Breast epithelium (tissue), 3 donors: ENCODE measurements at regions not wholly inside any gene's neighbourhood (a gene's known extent, or its start where the extent isn't known, plus 50 kb on each side); places are given as distances from the start of the nearest gene placed in this dataset.

Experiments
- CTCF ChIP-seq, 3 donors: fragments of 450-650 bp; IDR thresholded peaks; one replicate each; pipeline ENCODE4 v1.5.1; 2016 to 2017; ENCODE audit warnings: antibody characterized with exemption in 3 of 3, mild to moderate bottlenecking in 3 of 3, moderate library complexity in 3 of 3
- POLR2A ChIP-seq: fragments of 450-650 bp; IDR thresholded peaks from one replicate; pipeline ENCODE4 v1.6.1; 2016; ENCODE audit warnings: antibody characterized with exemption, mild to moderate bottlenecking, moderate library complexity
- POLR2AphosphoS5 ChIP-seq, 3 donors: sonication (generic); formaldehyde crosslinking; IDR thresholded peaks; one replicate each; pipeline ENCODE4 v1.6.1; 2017; ENCODE audit warnings: antibody characterized with exemption in 3 of 3

GRCh38 chr14:95024380-95024779, 132.9 kb downstream of the DICER1 start:
- no peak for TF ChIP-seq CTCF (IDR thresholded peaks at IDR 0.05)
- no peak for TF ChIP-seq POLR2AphosphoS5 (IDR thresholded peaks at IDR 0.05)
- TF ChIP-seq POLR2A, result no peak
